SK-N-SH (cell line): ENCODE measurements at regions not wholly inside any gene's neighbourhood (a gene's known extent, or its start where the extent isn't known, plus 50 kb on each side); places are given as distances from the start of the nearest gene placed in this dataset.

Experiments
- CTCF ChIA-PET: fragments of 300-600, 350-600 bp; formaldehyde crosslinking; extraction: SDS; loops from one replicate; lab custom pipeline; 2021; lab: Yijun Ruan, JAX
- POLR2A ChIA-PET: fragments of 350-600 bp; sonication (Branson Sonifier 250); formaldehyde crosslinking; extraction: SDS; loops from one replicate; lab custom pipeline; 2020; ENCODE audit warnings: antibody characterized with exemption, inconsistent platforms; lab: Yijun Ruan, JAX
- DNase-seq: peaks from one replicate; pipeline ENCODE4 v3.0.0; 2012
- H2AFZ ChIP-seq: fragments of 200-600 bp; sonication (generic); 2 replicates; pipeline ENCODE4 v1.8.1; 2016; ENCODE audit warnings: antibody characterized with exemption, mild to moderate bottlenecking, low read depth
- H3F3A ChIP-seq: fragments of 200-600 bp; sonication (generic); replicated peaks from 2 replicates; pipeline ENCODE3; 2016; ENCODE audit warnings: antibody characterized with exemption, mild to moderate bottlenecking; ENCODE audit not compliant: insufficient read depth
- H3K27ac ChIP-seq, 2 experiments: fragments of 200-500 bp in 1 of 2; fragments of 200-600 bp in 1 of 2; sonication (Bioruptor generic) in 1 of 2; sonication (generic), shearing (Covaris generic) in 1 of 2; 2 replicates each; pipeline versions ENCODE4 v1.5.1 to v1.6.1; 2014 to 2016; ENCODE audit warnings: low read depth in 2 of 2, inconsistent platforms in 1 of 2, low read length in 1 of 2, mild to moderate bottlenecking in 1 of 2, mixed read lengths in 1 of 2
- H3K27me3 ChIP-seq: fragments of 200-600 bp; sonication (generic), shearing (Covaris generic); 2 replicates; pipeline ENCODE4 v1.6.1; 2016; ENCODE audit warnings: mixed run types; ENCODE audit not compliant: insufficient read depth
- H3K36me3 ChIP-seq, 2 experiments: fragments of 200-500 bp in 1 of 2; fragments of 200-600 bp in 1 of 2; sonication (Bioruptor generic) in 1 of 2; sonication (generic) in 1 of 2; replicated peaks in 1 of 2; 2 replicates each; pipeline versions ENCODE3 to v1.5.1; 2014 to 2016; ENCODE audit warnings: low read length in 1 of 2, mild to moderate bottlenecking in 1 of 2; ENCODE audit not compliant: insufficient read depth in 2 of 2, control insufficient read depth in 1 of 2
- H3K4me1 ChIP-seq, 2 experiments: fragments of 200-500 bp in 1 of 2; fragments of 200-600 bp in 1 of 2; sonication (Bioruptor generic) in 1 of 2; sonication (generic), shearing (Covaris generic) in 1 of 2; 2 replicates each; pipeline versions ENCODE4 v1.5.1 to v1.6.1; 2014 to 2016; ENCODE audit warnings: low read depth in 1 of 2, low read length in 1 of 2, mixed run types in 1 of 2; ENCODE audit not compliant: insufficient read depth in 2 of 2, control insufficient read depth in 1 of 2
- H3K4me2 ChIP-seq: fragments of 200-600 bp; sonication (generic), shearing (Covaris generic); 2 replicates; pipeline ENCODE4 v1.6.1; 2017; ENCODE audit warnings: mixed run types
- H3K4me3 ChIP-seq, 2 experiments: fragments of 200-500 bp in 1 of 2; fragments of 200-600 bp in 1 of 2; sonication (Bioruptor generic) in 1 of 2; sonication (generic), shearing (Covaris generic) in 1 of 2; 2 replicates each; pipeline versions ENCODE4 v1.5.1 to v1.8.1; 2014 to 2016; ENCODE audit warnings: low read depth in 2 of 2, inconsistent platforms in 1 of 2, low read length in 1 of 2, mild to moderate bottlenecking in 1 of 2, mixed read lengths in 1 of 2, moderate library complexity in 1 of 2
- H3K79me2 ChIP-seq: fragments of 200-600 bp; sonication (generic); 2 replicates; pipeline ENCODE4 v1.8.1; 2017; ENCODE audit warnings: mild to moderate bottlenecking; ENCODE audit not compliant: insufficient read depth
- H3K9ac ChIP-seq: fragments of 200-600 bp; sonication (generic); 2 replicates; pipeline ENCODE4 v1.6.1; 2017; ENCODE audit warnings: mixed run types
- H3K9me2 ChIP-seq: fragments of 200-600 bp; sonication (generic); 2 replicates; pipeline ENCODE4 v1.6.1; 2017; ENCODE audit warnings: mixed run types
- H3K9me3 ChIP-seq: fragments of 200-600 bp; sonication (generic); 2 replicates; pipeline ENCODE4 v1.6.1; 2017; ENCODE audit warnings: mixed run types, mild to moderate bottlenecking, moderate library complexity
- H4K20me1 ChIP-seq: fragments of 200-600 bp; sonication (generic); 2 replicates; pipeline ENCODE4 v1.6.1; 2017; ENCODE audit warnings: mild to moderate bottlenecking, mixed run types; ENCODE audit not compliant: insufficient read depth
- EP300 ChIP-seq, 2 experiments: IDR thresholded peaks; 2 replicates each; pipeline versions ENCODE4 v1.4.0 to v1.6.1; 2012; ENCODE audit warnings: borderline replicate concordance in 1 of 2, low read depth in 1 of 2, low read length in 1 of 2
- EZH2phosphoT487 ChIP-seq: fragments of 200-600 bp; sonication (generic); IDR thresholded peaks from 2 replicates; pipeline ENCODE4 v1.6.1; 2017; ENCODE audit warnings: low read depth, mixed run types, mild to moderate bottlenecking, antibody characterized with exemption, moderate library complexity, borderline replicate concordance
- FOSL2 ChIP-seq: IDR thresholded peaks from 2 replicates; pipeline ENCODE4 v1.4.0; 2012; ENCODE audit warnings: low read depth, mild to moderate bottlenecking, moderate library complexity, borderline replicate concordance
- IRF3 ChIP-seq: fragments of 150-350 bp; IDR thresholded peaks from 2 replicates; pipeline ENCODE4 v1.6.1; 2016; ENCODE audit warnings: mild to moderate bottlenecking, low read depth, low read length
- MEF2A ChIP-seq: IDR thresholded peaks from 2 replicates; pipeline ENCODE4 v1.4.0; 2012; ENCODE audit warnings: low read depth, borderline replicate concordance
- MXI1 ChIP-seq: IDR thresholded peaks from 2 replicates; pipeline ENCODE4 v1.6.1; 2012; ENCODE audit warnings: mild to moderate bottlenecking, low read depth, low read length, improper control_type of control experiment
- POLR2AphosphoS5 ChIP-seq: IDR thresholded peaks from 2 replicates; pipeline ENCODE4 v1.6.1; 2012; ENCODE audit warnings: low read depth, low read length
- RAD21 ChIP-seq: IDR thresholded peaks from 2 replicates; pipeline ENCODE4 v1.6.1; 2012; ENCODE audit warnings: mild to moderate bottlenecking, low read length
- RCOR1 ChIP-seq: fragments of 150-350 bp; IDR thresholded peaks from 2 replicates; pipeline ENCODE4 v1.6.1; 2017; ENCODE audit warnings: antibody characterized with exemption, low read length
- RFX5 ChIP-seq: IDR thresholded peaks from 2 replicates; pipeline ENCODE4 v1.6.1; 2012; ENCODE audit warnings: mild to moderate bottlenecking, improper control_type of control experiment, low read length
- TAF1 ChIP-seq: IDR thresholded peaks from 2 replicates; pipeline ENCODE4 v1.6.1; 2012; ENCODE audit warnings: low read depth, mild to moderate bottlenecking, low read length, moderate library complexity, borderline replicate concordance
- USF1 ChIP-seq: IDR thresholded peaks from 2 replicates; pipeline ENCODE4 v1.4.0; 2012; ENCODE audit warnings: low read depth, borderline replicate concordance
- USF2 ChIP-seq: fragments of 150-350 bp; IDR thresholded peaks from 2 replicates; pipeline ENCODE4 v1.6.1; 2017; ENCODE audit warnings: antibody characterized with exemption, low read length, low read depth, borderline replicate concordance
- ZBTB33 ChIP-seq: IDR thresholded peaks from 2 replicates; pipeline ENCODE4 v1.4.0; 2012; ENCODE audit warnings: low read depth, borderline replicate concordance
- WGBS: methylation state at CpG from one replicate; pipeline ENCODE4 v1.1.6; 2017; ENCODE audit warnings: low lambda C conversion rate; 5-methylcytosine and 5-hydroxymethylcytosine counted together

GRCh38 chr7:79968894-79969293, 165.7 kb upstream of the GNAI1 start:
- Histone ChIP-seq H3K27me3 (no peaks in the 10 kb centered on the region), H2AFZ (no peak overlapping the region), H3K36me3 (no peaks in the 10 kb centered on the region), H4K20me1 (no peaks in the 10 kb centered on the region), H3K9ac (no peak overlapping the region), H3K4me3 (no peak overlapping the region), H3K9me3 (no peaks in the 10 kb centered on the region), H3K4me1 (peaks cover 0 to 7% of the 10 kb centered on the region in 2 experiments; a peak in 2 of 4 replicates), H3K27ac (no peak overlapping the region), H3F3A (no peaks in the 10 kb centered on the region), H3K79me2 (no peaks in the 10 kb centered on the region), H3K9me2 (no peaks in the 10 kb centered on the region), H3K4me2 (no peak overlapping the region)
- ChIA-PET CTCF (interaction anchor here (1.2 kb wide), 1 partner anchor 29 kb away, joined by 3 read pairs; no protein-coding TSS in a partner anchor), POLR2A (no interaction called here)
- 96% methylated on average over 2 of the region's 2 CpGs for WGBS
- TF ChIP-seq USF1 (no peak), MXI1 (no peak), EZH2phosphoT487 (no peak), ZBTB33 (no peak), MEF2A (no peak), POLR2AphosphoS5 (no peak), TAF1 (no peak), RAD21 (no peak), RFX5 (no peak), USF2 (no peak), RCOR1 (no peak), EP300 (IDR thresholded peaks at IDR 0.05; ENCODE audit: borderline replicate concordance in 1 of 2, low read depth in 1 of 2, low read length in 1 of 2) (no peak), IRF3 (no peak), FOSL2 (no peak)
- DNase-seq, result no peak
